Adrenal gland (tissue), 9 donors: ENCODE measurements at regions not wholly inside any gene's neighbourhood (a gene's known extent, or its start where the extent isn't known, plus 50 kb on each side); places are given as distances from the start of the nearest gene placed in this dataset.

ENCODE experiments used
- DNase-seq, 7 donors: peaks; one replicate each; pipeline ENCODE4 v3.0.0-alpha.2; 2019 to 2020
- H3K27ac ChIP-seq, 5 donors: fragments of 200-600 bp; sonication (generic) in 4 of 5; 1 replicate in 3 of 5; 2 replicates in 2 of 5; pipeline versions ENCODE4 v1.5.1 to v1.8.0; 2016 to 2020; ENCODE audit warnings: mild to moderate bottlenecking in 1 of 5
- H3K27me3 ChIP-seq: fragments of 200-600 bp; 2 replicates; pipeline ENCODE4 v1.8.0; 2021
- H3K36me3 ChIP-seq, 2 donors: fragments of 200-600 bp; replicated peaks in 1 of 2; 1 replicate in 1 of 2; 2 replicates in 1 of 2; pipeline versions ENCODE4 v1.5.1 to v1.8.0; 2018 to 2022
- H3K4me1 ChIP-seq, 2 donors: fragments of 200-600 bp; replicated peaks in 1 of 2; 1 replicate in 1 of 2; 2 replicates in 1 of 2; pipeline versions ENCODE4 v1.5.1 to v1.8.0; 2018 to 2021
- H3K4me3 ChIP-seq, 4 donors: fragments of 200-600 bp; sonication (generic) in 3 of 4; one replicate each; pipeline ENCODE4 v1.5.1; 2016 to 2018
- H3K9me3 ChIP-seq, 3 donors: fragments of 200-600 bp; sonication (generic) in 1 of 3; replicated peaks in 1 of 3; 1 replicate in 2 of 3; 2 replicates in 1 of 3; pipeline versions ENCODE4 v1.5.1 to v1.8.0; 2016 to 2021
- CTCF ChIP-seq, 6 experiments: fragments of 450-650 bp in 4 of 6; fragments of 200-600 bp in 2 of 6; sonication (generic) in 1 of 6; IDR thresholded peaks; 1 replicate in 5 of 6; 2 replicates in 1 of 6; pipeline versions ENCODE4 v1.5.1 to v1.8.0; 2016 to 2021; ENCODE audit warnings: antibody characterized with exemption in 6 of 6, mild to moderate bottlenecking in 2 of 6, moderate library complexity in 1 of 6
- POLR2A ChIP-seq, 2 donors: fragments of 450-650 bp; IDR thresholded peaks; one replicate each; pipeline ENCODE4 v1.6.1; 2017; ENCODE audit warnings: antibody characterized with exemption in 2 of 2, mild to moderate bottlenecking in 2 of 2, moderate library complexity in 1 of 2
- WGBS, 4 donors: extraction: QIAGEN DNeasy Blood & Tissue Kit in 2 of 4; methylation state at CpG; one replicate each; pipeline versions ENCODE4 v1.1.5 to v1.1.7; 2013 to 2017; 5-methylcytosine and 5-hydroxymethylcytosine counted together
- intact Hi-C, 2 donors: fragments of 100-400 bp; cut with DNase I; formaldehyde crosslinking; loops; one replicate each; pipeline versions ENCODE4 v1.14.1 to v1.15.0; 2022 to 2023
- donor health status: healthy with polysubstance abuse.
- donor health status: Bipolar disorder and iron deficiency.
- donor health status: DM: yes; HTN: yes; CAD: no.
- donor health status: DM: no; HTN: no; CAD: no.
- donor health status: DM: no; HTN: no; CAD: no.

- Histone ChIP-seq H3K27me3 (no peaks in the 10 kb centered on the region), H3K4me3 (no peak overlapping the region), H3K9me3 (no peaks in the 10 kb centered on the region), H3K4me1 (no peaks in the 10 kb centered on the region), H3K36me3 (no peaks in the 10 kb centered on the region), H3K27ac (no peak overlapping the region)
- no peak for DNase-seq
- intact Hi-C loops, result no loop called here
- WGBS, 4 donors, result 72 to 74% (median 73%) methylated on average over 9 to 10 of the region's 10 CpGs
- TF ChIP-seq CTCF (IDR thresholded peaks at IDR 0.05), result no peak
- TF ChIP-seq POLR2A (IDR thresholded peaks at IDR 0.05), result no peak
These were observed 72.8 kb upstream of the MPP7 start for GRCh38 chr10:28375399-28376354.

GRCh38 chr10:28378986-28379585 lies 76.2 kb upstream of the MPP7 start:
- no peak for DNase-seq
- Histone ChIP-seq H3K27me3 (peaks cover 9% of the 10 kb centered on the region), H3K36me3 (no peaks in the 10 kb centered on the region), H3K27ac (no peak overlapping the region), H3K9me3 (no peaks in the 10 kb centered on the region), H3K4me3 (no peak overlapping the region), H3K4me1 (no peaks in the 10 kb centered on the region)
- intact Hi-C loops, result no loop called here
- TF ChIP-seq POLR2A (IDR thresholded peaks at IDR 0.05) (no peak), CTCF (IDR thresholded peaks at IDR 0.05) (no peak)
- WGBS, 4 donors, result 64 to 79% (median 71%) methylated on average over 8 of the region's 8 CpGs

GRCh38 chr10:28381466-28381865 lies 78.6 kb upstream of the MPP7 start:
- no peaks in the 10 kb centered on the region for H3K9me3 ChIP-seq
- intact Hi-C loops, result loop anchor here (2.0 to 5.0 kb wide), 3 partner anchors 74 to 129 kb away; no protein-coding TSS in a partner anchor
- no peaks in the 10 kb centered on the region for H3K4me1 ChIP-seq
- H3K27me3 ChIP-seq, result peaks cover 9% of the 10 kb centered on the region
- H3K36me3 ChIP-seq, result no peaks in the 10 kb centered on the region
- H3K4me3 ChIP-seq, result no peak overlapping the region
- no peak for DNase-seq
- no peak overlapping the region for H3K27ac ChIP-seq
- TF ChIP-seq CTCF (IDR thresholded peaks at IDR 0.05), result no peak
- no peak for TF ChIP-seq POLR2A (IDR thresholded peaks at IDR 0.05)

GRCh38 chr10:28381903-28382347 lies 79.1 kb upstream of the MPP7 start:
- no peaks in the 10 kb centered on the region for H3K36me3 ChIP-seq
- H3K4me3 ChIP-seq, result no peak overlapping the region
- 36 to 41% (median 39%) methylated on average over 12 of the region's 12 CpGs for WGBS, 4 donors
- H3K4me1 ChIP-seq, result no peaks in the 10 kb centered on the region
- H3K27ac ChIP-seq, result no peak overlapping the region
- H3K27me3 ChIP-seq, result peaks cover 9% of the 10 kb centered on the region
- peak; percentile 66 to 96 (median 89) for DNase-seq
- H3K9me3 ChIP-seq, result no peaks in the 10 kb centered on the region
- intact Hi-C loops, result loop anchor here (2.0 to 5.0 kb wide), 3 partner anchors 75 to 129 kb away; no protein-coding TSS in a partner anchor
- TF ChIP-seq POLR2A (IDR thresholded peaks at IDR 0.05) (no peak), CTCF (IDR thresholded peaks at IDR 0.05) (peak; percentile 94 to 99 (median 98))
